C4-2B (cell line): ENCODE measurements at regions not wholly inside any gene's neighbourhood (a gene's known extent, or its start where the extent isn't known, plus 50 kb on each side); places are given as distances from the start of the nearest gene placed in this dataset.

Source experiments
- ZFX ChIP-seq: fragments of 450-650 bp; IDR thresholded peaks from 2 replicates; pipeline ENCODE4 v1.6.1; 2017
- TF ChIP-seq, protein P1 (sequence below): fragments of 450-650 bp; conservative IDR thresholded peaks from 2 replicates; pipeline ENCODE4 v1.5.1; 2017; ENCODE audit warnings: mild to moderate bottlenecking

DNA sequence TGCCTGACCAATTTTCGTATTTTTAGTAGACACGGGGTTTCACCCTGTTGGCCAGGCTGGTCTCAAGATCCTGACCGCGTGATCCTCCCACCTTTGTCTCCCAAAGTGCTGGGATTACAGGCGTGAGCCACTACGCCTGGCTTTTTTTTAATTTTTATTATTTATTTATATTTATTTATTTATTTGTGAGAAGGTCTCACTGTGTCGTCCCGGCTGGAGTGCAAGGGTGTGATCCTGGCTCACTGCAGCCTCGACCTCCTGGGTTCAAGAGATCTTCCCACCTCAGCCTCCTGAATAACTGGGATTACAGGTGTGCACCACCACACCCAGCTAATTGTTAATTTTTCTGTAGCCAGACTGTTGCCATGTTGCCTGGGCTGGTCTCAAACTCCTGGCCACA lies 141.1 kb downstream of the CRLF2 start:
- TF ChIP-seq, protein P1, sequence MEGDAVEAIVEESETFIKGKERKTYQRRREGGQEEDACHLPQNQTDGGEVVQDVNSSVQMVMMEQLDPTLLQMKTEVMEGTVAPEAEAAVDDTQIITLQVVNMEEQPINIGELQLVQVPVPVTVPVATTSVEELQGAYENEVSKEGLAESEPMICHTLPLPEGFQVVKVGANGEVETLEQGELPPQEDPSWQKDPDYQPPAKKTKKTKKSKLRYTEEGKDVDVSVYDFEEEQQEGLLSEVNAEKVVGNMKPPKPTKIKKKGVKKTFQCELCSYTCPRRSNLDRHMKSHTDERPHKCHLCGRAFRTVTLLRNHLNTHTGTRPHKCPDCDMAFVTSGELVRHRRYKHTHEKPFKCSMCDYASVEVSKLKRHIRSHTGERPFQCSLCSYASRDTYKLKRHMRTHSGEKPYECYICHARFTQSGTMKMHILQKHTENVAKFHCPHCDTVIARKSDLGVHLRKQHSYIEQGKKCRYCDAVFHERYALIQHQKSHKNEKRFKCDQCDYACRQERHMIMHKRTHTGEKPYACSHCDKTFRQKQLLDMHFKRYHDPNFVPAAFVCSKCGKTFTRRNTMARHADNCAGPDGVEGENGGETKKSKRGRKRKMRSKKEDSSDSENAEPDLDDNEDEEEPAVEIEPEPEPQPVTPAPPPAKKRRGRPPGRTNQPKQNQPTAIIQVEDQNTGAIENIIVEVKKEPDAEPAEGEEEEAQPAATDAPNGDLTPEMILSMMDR: no peak
- TF ChIP-seq ZFX: no peak
